ENCODE measurements at regions not wholly inside any gene's neighbourhood (a gene's known extent, or its start where the extent isn't known, plus 50 kb on each side); places are given as distances from the start of the nearest gene placed in this dataset.
"Not testable (repeated sequence)": the region's sequence is repeated elsewhere in the genome, so short reads cannot be mapped to it uniquely, and the experiment has no call there.

DNA sequence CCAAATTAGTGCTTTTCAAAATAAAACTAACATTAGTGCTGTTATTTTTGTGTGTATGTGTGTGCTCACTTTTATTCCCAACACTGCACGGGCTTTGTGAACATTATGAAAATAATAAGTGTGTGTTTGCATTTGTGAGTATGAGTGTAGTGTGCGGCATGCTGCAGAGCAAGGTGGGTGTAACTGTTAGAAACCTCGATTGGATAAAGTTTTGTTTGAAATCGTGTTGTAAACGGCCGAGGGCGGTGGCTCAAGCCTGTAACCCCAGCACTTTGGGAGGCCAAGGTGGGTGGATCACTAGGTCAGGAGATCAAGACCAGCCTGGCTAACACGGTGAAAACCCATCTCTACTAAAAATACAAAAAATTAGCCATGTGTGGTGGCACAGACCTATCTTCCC is 352.0 kb downstream of the MDFIC start:
- TF ChIP-seq, protein P1, sequence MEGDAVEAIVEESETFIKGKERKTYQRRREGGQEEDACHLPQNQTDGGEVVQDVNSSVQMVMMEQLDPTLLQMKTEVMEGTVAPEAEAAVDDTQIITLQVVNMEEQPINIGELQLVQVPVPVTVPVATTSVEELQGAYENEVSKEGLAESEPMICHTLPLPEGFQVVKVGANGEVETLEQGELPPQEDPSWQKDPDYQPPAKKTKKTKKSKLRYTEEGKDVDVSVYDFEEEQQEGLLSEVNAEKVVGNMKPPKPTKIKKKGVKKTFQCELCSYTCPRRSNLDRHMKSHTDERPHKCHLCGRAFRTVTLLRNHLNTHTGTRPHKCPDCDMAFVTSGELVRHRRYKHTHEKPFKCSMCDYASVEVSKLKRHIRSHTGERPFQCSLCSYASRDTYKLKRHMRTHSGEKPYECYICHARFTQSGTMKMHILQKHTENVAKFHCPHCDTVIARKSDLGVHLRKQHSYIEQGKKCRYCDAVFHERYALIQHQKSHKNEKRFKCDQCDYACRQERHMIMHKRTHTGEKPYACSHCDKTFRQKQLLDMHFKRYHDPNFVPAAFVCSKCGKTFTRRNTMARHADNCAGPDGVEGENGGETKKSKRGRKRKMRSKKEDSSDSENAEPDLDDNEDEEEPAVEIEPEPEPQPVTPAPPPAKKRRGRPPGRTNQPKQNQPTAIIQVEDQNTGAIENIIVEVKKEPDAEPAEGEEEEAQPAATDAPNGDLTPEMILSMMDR (IDR thresholded peaks at IDR 0.05; ENCODE audit: low read length) = not testable (repeated sequence)
- TF ChIP-seq EZH2 (IDR thresholded peaks at IDR 0.05; ENCODE audit: borderline replicate concordance, low read length) = not testable (repeated sequence)

Measured in OCI-LY1 (cell line).